ENCODE measurements at regions not wholly inside any gene's neighbourhood (a gene's known extent, or its start where the extent isn't known, plus 50 kb on each side); places are given as distances from the start of the nearest gene placed in this dataset.

DNA sequence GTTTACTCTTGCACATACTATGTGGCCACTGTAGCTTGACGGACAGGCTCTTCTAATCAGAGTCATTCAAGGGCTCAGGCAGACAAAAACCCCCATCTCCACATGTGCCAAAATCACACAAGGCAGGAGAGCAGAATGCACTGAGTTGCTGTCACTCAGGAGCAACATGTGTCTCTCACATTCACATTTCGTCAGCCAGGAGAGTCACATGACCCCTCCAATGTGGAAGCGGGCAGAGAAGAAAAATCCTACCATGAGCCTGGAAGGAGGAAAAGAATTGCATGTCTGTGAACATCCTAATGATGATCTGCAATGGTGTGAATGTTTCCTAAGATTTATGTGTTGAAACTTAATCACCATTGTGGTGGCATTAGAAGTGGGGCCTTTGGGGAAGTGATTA is 69.9 kb upstream of the MSX2 start:
- H3K36me3 ChIP-seq, result no peaks in the 10 kb centered on the region
- no peak overlapping the region for H3K27ac ChIP-seq
- no peak overlapping the region for H3K4me3 ChIP-seq
- no peaks in the 10 kb centered on the region for H3K27me3 ChIP-seq
- no peak for DNase-seq (ENCODE audit: low spot score in 2 of 2)
- TF ChIP-seq EP300 (IDR thresholded peaks at IDR 0.05) (no peak), POLR2A (IDR thresholded peaks at IDR 0.05) (no peak)
- TF ChIP-seq, protein P1, sequence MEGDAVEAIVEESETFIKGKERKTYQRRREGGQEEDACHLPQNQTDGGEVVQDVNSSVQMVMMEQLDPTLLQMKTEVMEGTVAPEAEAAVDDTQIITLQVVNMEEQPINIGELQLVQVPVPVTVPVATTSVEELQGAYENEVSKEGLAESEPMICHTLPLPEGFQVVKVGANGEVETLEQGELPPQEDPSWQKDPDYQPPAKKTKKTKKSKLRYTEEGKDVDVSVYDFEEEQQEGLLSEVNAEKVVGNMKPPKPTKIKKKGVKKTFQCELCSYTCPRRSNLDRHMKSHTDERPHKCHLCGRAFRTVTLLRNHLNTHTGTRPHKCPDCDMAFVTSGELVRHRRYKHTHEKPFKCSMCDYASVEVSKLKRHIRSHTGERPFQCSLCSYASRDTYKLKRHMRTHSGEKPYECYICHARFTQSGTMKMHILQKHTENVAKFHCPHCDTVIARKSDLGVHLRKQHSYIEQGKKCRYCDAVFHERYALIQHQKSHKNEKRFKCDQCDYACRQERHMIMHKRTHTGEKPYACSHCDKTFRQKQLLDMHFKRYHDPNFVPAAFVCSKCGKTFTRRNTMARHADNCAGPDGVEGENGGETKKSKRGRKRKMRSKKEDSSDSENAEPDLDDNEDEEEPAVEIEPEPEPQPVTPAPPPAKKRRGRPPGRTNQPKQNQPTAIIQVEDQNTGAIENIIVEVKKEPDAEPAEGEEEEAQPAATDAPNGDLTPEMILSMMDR (IDR thresholded peaks at IDR 0.05), result no peak
- 83 to 90% methylated on average over 3 of the region's 3 CpGs for WGBS, 2 donors
- no peaks in the 10 kb centered on the region for H3K9me3 ChIP-seq
- H3K4me1 ChIP-seq, result no peaks in the 10 kb centered on the region

- no peaks in the 10 kb centered on the region for H3K27me3 ChIP-seq
- H3K9me3 ChIP-seq, result no peaks in the 10 kb centered on the region
- no peaks in the 10 kb centered on the region for H3K36me3 ChIP-seq
- no peak overlapping the region for H3K27ac ChIP-seq
- TF ChIP-seq, protein P1 (IDR thresholded peaks at IDR 0.05), result no peak
- TF ChIP-seq EP300 (IDR thresholded peaks at IDR 0.05) (no peak), POLR2A (IDR thresholded peaks at IDR 0.05) (no peak)
- no peak overlapping the region for H3K4me3 ChIP-seq
- no peaks in the 10 kb centered on the region for H3K4me1 ChIP-seq
- WGBS, 2 donors, result 37 to 44% methylated on average over 4 of the region's 4 CpGs
- DNase-seq (ENCODE audit: low spot score in 2 of 2), result no peak
Measured at GRCh38 chr5:174655351-174655750, 69.0 kb upstream of the MSX2 start.

DNA sequence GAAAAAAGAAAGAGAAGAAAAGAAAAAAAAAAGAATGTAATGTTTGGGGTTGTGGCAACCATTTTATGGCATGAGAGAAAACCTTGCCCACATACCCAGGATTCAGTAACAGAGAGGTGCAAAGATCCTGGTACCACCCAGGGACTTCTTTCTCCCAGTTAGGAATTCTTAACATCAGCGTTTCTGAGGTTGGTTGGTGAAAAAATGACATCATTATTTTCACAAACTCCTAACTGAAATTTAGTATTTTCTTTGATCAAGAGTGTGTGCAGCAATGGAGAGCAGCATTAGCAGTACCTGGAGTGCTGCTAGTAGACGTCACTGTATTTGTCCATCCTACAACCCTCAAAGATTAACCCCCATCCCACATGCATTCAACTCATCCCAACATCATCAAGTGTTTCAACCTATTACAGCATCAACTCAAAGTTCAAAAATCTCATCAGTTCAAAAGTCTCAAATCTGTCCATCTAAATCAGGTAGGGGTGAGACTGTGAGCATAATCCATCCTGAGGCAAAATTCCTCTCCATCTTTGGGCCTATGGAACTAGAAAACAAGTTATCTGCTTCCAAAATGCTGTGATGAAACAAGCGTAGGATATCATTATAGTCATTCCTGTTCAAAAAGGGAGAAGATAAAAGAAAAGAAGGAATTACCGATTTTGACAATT is 60.1 kb upstream of the MSX2 start:
- 76 to 89% methylated on average over 4 of the region's 4 CpGs for WGBS, 2 donors
- no peaks in the 10 kb centered on the region for H3K27me3 ChIP-seq
- no peak overlapping the region for H3K27ac ChIP-seq
- H3K4me3 ChIP-seq, result no peak overlapping the region
- no peaks in the 10 kb centered on the region for H3K4me1 ChIP-seq
- no peak for DNase-seq (ENCODE audit: low spot score in 2 of 2)
- TF ChIP-seq, protein P1 (IDR thresholded peaks at IDR 0.05), result no peak
- TF ChIP-seq EP300 (IDR thresholded peaks at IDR 0.05) (no peak), POLR2A (IDR thresholded peaks at IDR 0.05) (no peak)
- H3K9me3 ChIP-seq, result peaks cover 0 to 18% (median 0%) of the 10 kb centered on the region in 4 donors
- H3K36me3 ChIP-seq, result no peaks in the 10 kb centered on the region

DNA sequence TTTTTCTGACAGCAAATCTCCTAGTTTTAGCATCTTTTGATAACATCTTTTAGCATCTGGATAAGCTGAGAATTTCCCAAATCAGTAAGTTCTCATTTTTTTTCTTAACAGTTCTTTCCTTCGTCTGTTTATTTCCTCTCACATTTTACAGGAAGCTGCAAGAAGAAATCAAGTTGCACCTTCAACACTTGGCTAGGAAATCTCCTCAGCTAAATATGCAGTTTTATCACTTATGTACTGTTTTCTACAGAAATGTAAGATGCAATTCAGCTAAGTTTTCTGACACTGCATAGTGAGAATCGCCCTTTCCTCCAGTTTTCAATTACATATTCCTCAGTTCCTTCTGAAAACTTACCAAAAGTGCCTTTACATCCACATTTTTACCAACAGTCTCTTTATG is 59.0 kb upstream of the MSX2 start:
- Histone ChIP-seq H3K9me3 (peaks cover 0 to 18% (median 0%) of the 10 kb centered on the region in 4 donors), H3K27ac (no peak overlapping the region), H3K36me3 (no peaks in the 10 kb centered on the region), H3K4me3 (no peak overlapping the region), H3K4me1 (no peaks in the 10 kb centered on the region), H3K27me3 (no peaks in the 10 kb centered on the region)
- 75 to 80% methylated on average over 2 of the region's 2 CpGs for WGBS, 2 donors
- DNase-seq (ENCODE audit: low spot score in 2 of 2), result no peak
- TF ChIP-seq, protein P1 (IDR thresholded peaks at IDR 0.05), result no peak
- TF ChIP-seq EP300 (IDR thresholded peaks at IDR 0.05), result no peak
- no peak for TF ChIP-seq POLR2A (IDR thresholded peaks at IDR 0.05)

- DNase-seq (ENCODE audit: low spot score in 2 of 2), result no peak
- Histone ChIP-seq H3K9me3 (peaks cover 0 to 18% (median 0%) of the 10 kb centered on the region in 4 donors), H3K27ac (no peak overlapping the region), H3K4me3 (no peak overlapping the region), H3K36me3 (no peaks in the 10 kb centered on the region), H3K4me1 (no peaks in the 10 kb centered on the region), H3K27me3 (no peaks in the 10 kb centered on the region)
- TF ChIP-seq POLR2A (IDR thresholded peaks at IDR 0.05) (no peak), EP300 (IDR thresholded peaks at IDR 0.05) (no peak)
- TF ChIP-seq, protein P1 (IDR thresholded peaks at IDR 0.05), result no peak
- WGBS, 2 donors, result 85 to 86% methylated on average over 2 of the region's 2 CpGs
Measured at GRCh38 chr5:174667526-174667925, 56.9 kb upstream of the MSX2 start.

Data from tibial nerve (tissue), 4 donors.